NB4 (cell line): ENCODE measurements at regions not wholly inside any gene's neighbourhood (a gene's known extent, or its start where the extent isn't known, plus 50 kb on each side); places are given as distances from the start of the nearest gene placed in this dataset.

Source experiments
- CTCF ChIP-seq: IDR thresholded peaks from one replicate; pipeline ENCODE4 v1.5.1; 2012; ENCODE audit warnings: low read depth, low read length
- POLR2A ChIP-seq: IDR thresholded peaks from 2 replicates; pipeline ENCODE4 v1.6.1; 2011; ENCODE audit warnings: mild to moderate bottlenecking; ENCODE audit not compliant: insufficient read length; ENCODE audit errors: extremely low read depth

DNA sequence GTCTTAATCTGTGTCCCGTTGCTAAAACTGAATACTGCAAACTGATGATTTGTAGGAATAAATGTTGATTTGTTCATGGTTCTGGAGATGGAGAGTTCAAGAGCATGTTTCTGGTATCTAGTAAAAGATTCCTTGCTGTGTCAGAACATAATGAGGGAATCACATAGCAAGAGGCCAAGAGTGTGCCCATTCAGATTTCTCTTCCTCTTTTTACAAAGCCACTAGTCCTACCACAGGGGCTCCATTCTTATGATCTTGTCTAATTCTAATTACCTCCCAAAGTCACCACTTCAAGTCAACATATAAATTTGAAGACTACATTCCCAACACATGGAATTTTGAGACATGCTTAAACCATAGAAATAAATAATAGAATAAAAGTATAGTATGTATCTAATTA is 608.8 kb upstream of the EPHA5 start:
- TF ChIP-seq POLR2A (no peak), CTCF (no peak)
